Spleen (tissue), 7 donors: ENCODE measurements at regions not wholly inside any gene's neighbourhood (a gene's known extent, or its start where the extent isn't known, plus 50 kb on each side); places are given as distances from the start of the nearest gene placed in this dataset.

ENCODE experiments used
- POLR2A ChIP-seq, 3 donors: fragments of 450-650 bp; IDR thresholded peaks; one replicate each; pipeline ENCODE4 v1.5.1; 2017; ENCODE audit warnings: antibody characterized with exemption in 3 of 3, mild to moderate bottlenecking in 1 of 3
- POLR2AphosphoS5 ChIP-seq, 3 donors: sonication (generic); formaldehyde crosslinking; IDR thresholded peaks; one replicate each; pipeline ENCODE4 v1.5.1; 2017; ENCODE audit warnings: antibody characterized with exemption in 3 of 3
- TF ChIP-seq, protein P1 (sequence below), 11 experiments: fragments of 200-600 bp in 7 of 11; fragments of 450-650 bp in 4 of 11; sonication (generic) in 4 of 11; IDR thresholded peaks in 8 of 11; conservative IDR thresholded peaks in 3 of 11; 1 replicate in 7 of 11; 2 replicates in 4 of 11; pipeline versions ENCODE4 v1.4.0 to v1.8.0; 2016 to 2021; ENCODE audit warnings: antibody characterized with exemption in 11 of 11, inconsistent platforms in 4 of 11, mild to moderate bottlenecking in 1 of 11
- donor health status: DM: no; HTN: no; CAD: no; lungs with moderate emphysema.
- donor health status: DM: no; HTN: no; CAD: no.
- donor health status: DM: no; HTN: no; CAD: no.

DNA sequence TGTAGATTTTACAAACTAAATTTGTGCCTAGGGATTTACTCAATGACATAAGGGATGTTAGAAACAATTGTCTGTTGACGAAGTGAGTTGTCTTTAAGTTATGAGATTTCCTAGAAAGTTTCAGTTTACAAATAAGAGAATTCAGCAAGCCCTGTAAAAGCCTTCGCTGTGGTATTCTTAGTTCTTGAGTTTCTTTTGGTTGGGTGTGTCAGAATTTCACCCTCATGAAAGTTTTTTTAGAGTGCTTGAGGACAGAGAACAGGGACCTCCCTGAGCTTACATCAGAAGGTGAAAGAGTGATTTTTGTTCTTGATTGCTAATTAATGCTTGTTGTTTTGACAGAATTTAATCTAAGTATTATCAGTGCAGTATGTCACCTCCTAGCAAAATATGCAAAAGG, 2628.2 kb downstream of the ARAP2 start:
- TF ChIP-seq POLR2A (IDR thresholded peaks at IDR 0.05) (no peak), POLR2AphosphoS5 (IDR thresholded peaks at IDR 0.05) (no peak)
- TF ChIP-seq, protein P1, sequence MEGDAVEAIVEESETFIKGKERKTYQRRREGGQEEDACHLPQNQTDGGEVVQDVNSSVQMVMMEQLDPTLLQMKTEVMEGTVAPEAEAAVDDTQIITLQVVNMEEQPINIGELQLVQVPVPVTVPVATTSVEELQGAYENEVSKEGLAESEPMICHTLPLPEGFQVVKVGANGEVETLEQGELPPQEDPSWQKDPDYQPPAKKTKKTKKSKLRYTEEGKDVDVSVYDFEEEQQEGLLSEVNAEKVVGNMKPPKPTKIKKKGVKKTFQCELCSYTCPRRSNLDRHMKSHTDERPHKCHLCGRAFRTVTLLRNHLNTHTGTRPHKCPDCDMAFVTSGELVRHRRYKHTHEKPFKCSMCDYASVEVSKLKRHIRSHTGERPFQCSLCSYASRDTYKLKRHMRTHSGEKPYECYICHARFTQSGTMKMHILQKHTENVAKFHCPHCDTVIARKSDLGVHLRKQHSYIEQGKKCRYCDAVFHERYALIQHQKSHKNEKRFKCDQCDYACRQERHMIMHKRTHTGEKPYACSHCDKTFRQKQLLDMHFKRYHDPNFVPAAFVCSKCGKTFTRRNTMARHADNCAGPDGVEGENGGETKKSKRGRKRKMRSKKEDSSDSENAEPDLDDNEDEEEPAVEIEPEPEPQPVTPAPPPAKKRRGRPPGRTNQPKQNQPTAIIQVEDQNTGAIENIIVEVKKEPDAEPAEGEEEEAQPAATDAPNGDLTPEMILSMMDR (IDR thresholded peaks at IDR 0.05 in 8 of 11, conservative IDR thresholded peaks at IDR 0.05 in 3 of 11), result no peak
